ENCODE measurements at regions not wholly inside any gene's neighbourhood (a gene's known extent, or its start where the extent isn't known, plus 50 kb on each side); places are given as distances from the start of the nearest gene placed in this dataset.

- no peak for FAIRE-seq
- Histone ChIP-seq H3K9me3 (ENCODE audit: control insufficient read depth in 2 of 3, insufficient read depth in 1 of 3, low read length in 3 of 3) (no peaks in the 10 kb centered on the region), H3K4me3 (ENCODE audit: low read length in 3 of 3) (no peak overlapping the region), H3K36me3 (ENCODE audit: control insufficient read depth in 2 of 3, insufficient read depth in 3 of 3, low read length in 3 of 3) (no peaks in the 10 kb centered on the region), H3K4me1 (ENCODE audit: control insufficient read depth in 2 of 3, insufficient read depth in 2 of 3, low read depth in 1 of 3, low read length in 3 of 3) (no peaks in the 10 kb centered on the region), H3K27me3 (ENCODE audit: control insufficient read depth, insufficient read depth, low read length) (no peaks in the 10 kb centered on the region), H3K27ac (ENCODE audit: low read depth in 2 of 2, low read length in 2 of 2) (no peak overlapping the region), H3K9ac (ENCODE audit: low read length in 3 of 3) (no peak overlapping the region)
- TF ChIP-seq, protein P1, sequence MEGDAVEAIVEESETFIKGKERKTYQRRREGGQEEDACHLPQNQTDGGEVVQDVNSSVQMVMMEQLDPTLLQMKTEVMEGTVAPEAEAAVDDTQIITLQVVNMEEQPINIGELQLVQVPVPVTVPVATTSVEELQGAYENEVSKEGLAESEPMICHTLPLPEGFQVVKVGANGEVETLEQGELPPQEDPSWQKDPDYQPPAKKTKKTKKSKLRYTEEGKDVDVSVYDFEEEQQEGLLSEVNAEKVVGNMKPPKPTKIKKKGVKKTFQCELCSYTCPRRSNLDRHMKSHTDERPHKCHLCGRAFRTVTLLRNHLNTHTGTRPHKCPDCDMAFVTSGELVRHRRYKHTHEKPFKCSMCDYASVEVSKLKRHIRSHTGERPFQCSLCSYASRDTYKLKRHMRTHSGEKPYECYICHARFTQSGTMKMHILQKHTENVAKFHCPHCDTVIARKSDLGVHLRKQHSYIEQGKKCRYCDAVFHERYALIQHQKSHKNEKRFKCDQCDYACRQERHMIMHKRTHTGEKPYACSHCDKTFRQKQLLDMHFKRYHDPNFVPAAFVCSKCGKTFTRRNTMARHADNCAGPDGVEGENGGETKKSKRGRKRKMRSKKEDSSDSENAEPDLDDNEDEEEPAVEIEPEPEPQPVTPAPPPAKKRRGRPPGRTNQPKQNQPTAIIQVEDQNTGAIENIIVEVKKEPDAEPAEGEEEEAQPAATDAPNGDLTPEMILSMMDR (IDR thresholded peaks at IDR 0.05; ENCODE audit: borderline replicate concordance, extremely low read depth, insufficient read depth): no peak
- intact Hi-C loops (cut with DNase I): no loop called here
- DNase-seq: no peak
These were observed 696.9 kb upstream of the EYS start for GRCh38 chr6:66403966-66404365.

- no peaks in the 10 kb centered on the region for H3K36me3 ChIP-seq (ENCODE audit: control insufficient read depth in 2 of 3, insufficient read depth in 3 of 3, low read length in 3 of 3)
- intact Hi-C loops (cut with DNase I): no loop called here
- H3K4me1 ChIP-seq (ENCODE audit: control insufficient read depth in 2 of 3, insufficient read depth in 2 of 3, low read depth in 1 of 3, low read length in 3 of 3): no peaks in the 10 kb centered on the region
- no peak overlapping the region for H3K4me3 ChIP-seq (ENCODE audit: low read length in 3 of 3)
- H3K9ac ChIP-seq (ENCODE audit: low read length in 3 of 3): no peak overlapping the region
- no peaks in the 10 kb centered on the region for H3K9me3 ChIP-seq (ENCODE audit: control insufficient read depth in 2 of 3, insufficient read depth in 1 of 3, low read length in 3 of 3)
- no peak for FAIRE-seq
- no peak for DNase-seq
- H3K27ac ChIP-seq (ENCODE audit: low read depth in 2 of 2, low read length in 2 of 2): no peak overlapping the region
- TF ChIP-seq, protein P1 (IDR thresholded peaks at IDR 0.05; ENCODE audit: borderline replicate concordance, extremely low read depth, insufficient read depth): no peak
- no peaks in the 10 kb centered on the region for H3K27me3 ChIP-seq (ENCODE audit: control insufficient read depth, insufficient read depth, low read length)
These were observed 695.8 kb upstream of the EYS start for GRCh38 chr6:66402873-66403272.

- Histone ChIP-seq H3K9ac (ENCODE audit: low read length in 3 of 3) (no peak overlapping the region), H3K27me3 (ENCODE audit: control insufficient read depth, insufficient read depth, low read length) (no peaks in the 10 kb centered on the region), H3K4me3 (ENCODE audit: low read length in 3 of 3) (no peak overlapping the region), H3K4me1 (ENCODE audit: control insufficient read depth in 2 of 3, insufficient read depth in 2 of 3, low read depth in 1 of 3, low read length in 3 of 3) (no peaks in the 10 kb centered on the region), H3K36me3 (ENCODE audit: control insufficient read depth in 2 of 3, insufficient read depth in 3 of 3, low read length in 3 of 3) (no peaks in the 10 kb centered on the region), H3K9me3 (ENCODE audit: control insufficient read depth in 2 of 3, insufficient read depth in 1 of 3, low read length in 3 of 3) (no peaks in the 10 kb centered on the region), H3K27ac (ENCODE audit: low read depth in 2 of 2, low read length in 2 of 2) (no peak overlapping the region)
- FAIRE-seq (no peak), DNase-seq (no peak)
- intact Hi-C loops (cut with DNase I): no loop called here
- TF ChIP-seq, protein P1 (IDR thresholded peaks at IDR 0.05; ENCODE audit: borderline replicate concordance, extremely low read depth, insufficient read depth): no peak
These were observed 689.5 kb upstream of the EYS start for GRCh38 chr6:66396549-66396948.

DNA sequence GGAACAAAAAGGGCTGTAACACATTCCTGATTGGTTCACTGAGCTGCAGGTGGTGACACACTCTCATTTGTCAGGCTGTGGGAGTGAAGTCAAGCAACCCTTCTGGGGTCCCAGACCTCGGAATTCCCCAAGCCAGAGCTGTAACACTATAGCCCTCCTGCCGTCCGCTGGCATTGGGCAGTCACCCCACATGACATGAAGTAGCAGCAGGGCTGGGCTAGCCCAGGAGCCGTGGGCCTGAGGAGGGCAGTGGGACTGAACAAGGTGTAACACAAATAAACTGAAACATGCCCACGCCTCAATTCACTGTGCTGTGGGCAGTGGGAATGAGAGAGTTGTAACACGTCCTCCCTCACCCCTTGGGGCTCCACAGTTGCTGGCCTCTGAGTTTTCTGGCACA lies 689.1 kb upstream of the EYS start:
- Histone ChIP-seq H3K36me3 (ENCODE audit: control insufficient read depth in 2 of 3, insufficient read depth in 3 of 3, low read length in 3 of 3) (no peaks in the 10 kb centered on the region), H3K27ac (ENCODE audit: low read depth in 2 of 2, low read length in 2 of 2) (no peak overlapping the region), H3K4me1 (ENCODE audit: control insufficient read depth in 2 of 3, insufficient read depth in 2 of 3, low read depth in 1 of 3, low read length in 3 of 3) (no peaks in the 10 kb centered on the region), H3K9ac (ENCODE audit: low read length in 3 of 3) (no peak overlapping the region), H3K9me3 (ENCODE audit: control insufficient read depth in 2 of 3, insufficient read depth in 1 of 3, low read length in 3 of 3) (no peaks in the 10 kb centered on the region), H3K4me3 (ENCODE audit: low read length in 3 of 3) (no peak overlapping the region), H3K27me3 (ENCODE audit: control insufficient read depth, insufficient read depth, low read length) (no peaks in the 10 kb centered on the region)
- DNase-seq (peak in 2 of 5 donors; percentile 9 to 37), FAIRE-seq (no peak)
- intact Hi-C loops (cut with DNase I): no loop called here
- TF ChIP-seq, protein P1 (IDR thresholded peaks at IDR 0.05; ENCODE audit: borderline replicate concordance, extremely low read depth, insufficient read depth): no peak
